HG03045 (cell line): ENCODE measurements at regions not wholly inside any gene's neighbourhood (a gene's known extent, or its start where the extent isn't known, plus 50 kb on each side); places are given as distances from the start of the nearest gene placed in this dataset.

Experiments used
- ATAC-seq: cut with Tn5 transposase; IDR thresholded peaks from one replicate; pipeline ENCODE4 v1.9.1; 2021; ENCODE audit warnings: mild to moderate bottlenecking, moderate library complexity; ENCODE audit not compliant: unreplicated experiment

DNA sequence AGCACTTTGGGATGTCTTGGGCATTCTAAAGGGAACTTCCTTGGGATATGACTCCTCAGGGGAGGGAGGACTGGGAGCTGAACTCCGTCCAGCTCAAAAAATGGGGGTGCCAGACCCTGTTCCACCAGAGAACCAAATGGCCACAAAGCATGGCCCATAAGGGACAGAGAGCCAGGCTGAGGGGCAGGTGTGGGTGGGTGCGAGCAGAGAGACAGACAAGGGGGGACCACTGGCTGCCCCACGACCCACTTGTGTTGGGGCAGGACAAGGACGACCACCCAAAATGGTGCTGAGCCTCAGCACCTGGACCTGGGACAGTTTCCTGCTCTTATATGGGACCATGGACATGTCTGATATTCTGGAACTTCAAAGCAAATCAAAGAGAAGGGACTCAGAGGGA, 148.2 kb upstream of the MLN start:
- no peak for ATAC-seq

DNA sequence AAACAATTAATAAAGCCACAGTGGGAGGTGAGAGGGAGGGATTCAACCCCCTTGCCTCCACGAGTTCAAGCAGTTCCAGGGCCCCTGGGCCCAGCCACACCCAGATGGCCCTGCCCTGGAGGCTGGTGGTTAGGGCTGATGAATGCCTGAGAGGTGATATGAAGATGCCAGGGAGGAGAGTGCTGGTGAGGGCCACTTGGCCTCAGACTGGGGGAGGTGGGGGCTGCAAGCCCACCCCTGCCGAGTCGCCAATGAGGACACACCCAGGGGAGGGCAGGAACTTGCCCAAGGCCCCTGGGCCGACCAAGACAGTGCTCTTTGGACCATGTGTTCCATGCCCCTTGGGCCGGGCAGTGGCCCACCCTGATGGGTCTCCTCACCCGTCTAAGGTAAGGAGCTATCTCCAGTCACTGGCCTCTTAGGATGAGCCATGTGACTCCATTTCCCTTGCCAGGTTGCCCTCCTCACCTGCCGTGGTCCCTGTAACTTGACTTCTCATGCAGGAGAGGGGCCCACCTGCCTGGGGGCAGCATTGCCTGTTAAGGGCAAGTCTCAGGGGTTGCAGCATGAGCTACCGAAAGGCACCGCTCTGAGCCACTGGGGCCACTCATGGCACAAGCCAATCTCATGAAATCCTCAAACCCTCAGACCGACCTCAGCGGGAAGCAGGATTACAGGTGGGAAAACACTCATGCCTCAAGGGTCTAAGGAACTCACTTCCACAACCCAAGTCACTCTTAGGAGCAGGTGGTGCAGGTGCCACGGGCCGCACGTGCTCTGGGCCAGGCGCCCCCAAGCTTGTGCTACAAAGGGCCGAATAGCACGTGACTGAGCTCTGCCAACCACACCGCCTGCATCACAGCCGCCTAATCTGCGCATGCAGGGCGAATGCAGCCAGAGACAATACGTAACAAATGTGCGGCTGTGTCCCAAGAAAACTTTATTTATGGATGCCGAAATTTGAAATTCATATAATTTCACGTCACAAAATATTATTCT, 147.4 kb upstream of the MLN start:
- no peak for ATAC-seq

DNA sequence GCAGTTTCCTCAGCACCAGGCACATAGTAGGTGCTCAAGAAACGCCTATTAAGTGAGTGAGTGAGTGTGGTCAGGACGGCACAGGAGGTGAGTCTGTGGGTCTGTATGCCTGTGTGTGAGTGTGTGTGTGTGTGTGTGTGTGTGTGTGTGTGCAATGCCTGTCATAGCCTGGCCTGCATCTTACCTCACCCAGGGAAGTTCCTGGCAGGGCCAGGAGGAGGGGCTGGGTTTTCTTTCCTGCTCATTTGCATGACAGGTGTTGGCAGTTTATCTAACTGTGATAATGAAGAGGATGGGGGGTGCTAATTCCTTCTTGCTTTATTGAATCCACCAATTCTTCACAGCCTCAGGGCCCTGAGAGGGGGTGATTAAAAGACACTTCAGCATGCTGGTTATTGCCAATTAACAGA, 146.7 kb upstream of the MLN start:
- no peak for ATAC-seq

DNA sequence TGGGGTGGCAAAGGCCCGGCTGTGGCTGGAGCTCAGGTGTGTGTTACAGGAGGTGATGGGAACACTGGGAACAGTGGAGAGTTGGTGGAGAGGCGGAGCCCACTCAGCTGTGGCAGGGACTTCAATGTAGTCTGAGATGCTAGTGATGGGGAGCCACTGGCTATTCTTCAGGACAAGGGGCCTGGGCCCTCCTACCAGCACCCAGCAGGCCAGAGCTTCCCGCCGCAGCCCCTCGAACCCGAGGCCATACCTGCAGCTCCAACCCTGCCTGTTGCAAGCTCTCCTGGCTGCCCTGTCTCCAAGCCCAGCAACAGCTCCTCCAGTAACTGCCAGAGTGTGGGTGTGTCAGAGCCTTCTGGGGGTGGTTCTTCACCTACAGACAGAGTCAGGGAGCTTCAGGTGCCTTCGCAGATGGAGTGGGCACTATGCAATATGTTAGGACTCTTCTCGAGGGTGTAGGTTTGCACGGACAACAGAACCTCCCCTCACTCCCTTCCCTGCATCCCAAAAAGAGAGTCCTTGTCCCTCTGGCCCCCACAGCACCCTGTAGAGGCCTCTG, 146.2 kb upstream of the MLN start:
- no peak for ATAC-seq

DNA sequence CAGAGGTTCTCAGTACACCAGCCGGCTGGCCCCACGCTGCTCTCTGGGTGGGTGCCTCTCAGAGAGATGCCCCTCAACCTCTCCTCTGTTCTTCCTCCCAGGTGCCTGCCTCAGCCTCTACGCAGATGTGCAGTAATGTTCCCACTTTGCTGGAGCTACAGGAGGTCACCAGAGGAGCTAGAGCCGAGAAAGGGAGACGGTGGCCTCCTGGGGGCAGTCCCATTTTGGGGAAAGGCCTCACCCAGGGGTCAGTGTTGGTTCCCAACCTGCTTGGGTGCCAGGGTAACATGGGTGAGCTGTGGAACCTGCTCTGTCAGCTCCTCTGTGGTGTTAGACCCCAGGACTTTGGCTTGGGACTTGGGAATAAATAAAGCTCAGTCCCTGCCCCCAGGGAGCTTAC, 145.3 kb upstream of the MLN start:
- ATAC-seq, result no peak

DNA sequence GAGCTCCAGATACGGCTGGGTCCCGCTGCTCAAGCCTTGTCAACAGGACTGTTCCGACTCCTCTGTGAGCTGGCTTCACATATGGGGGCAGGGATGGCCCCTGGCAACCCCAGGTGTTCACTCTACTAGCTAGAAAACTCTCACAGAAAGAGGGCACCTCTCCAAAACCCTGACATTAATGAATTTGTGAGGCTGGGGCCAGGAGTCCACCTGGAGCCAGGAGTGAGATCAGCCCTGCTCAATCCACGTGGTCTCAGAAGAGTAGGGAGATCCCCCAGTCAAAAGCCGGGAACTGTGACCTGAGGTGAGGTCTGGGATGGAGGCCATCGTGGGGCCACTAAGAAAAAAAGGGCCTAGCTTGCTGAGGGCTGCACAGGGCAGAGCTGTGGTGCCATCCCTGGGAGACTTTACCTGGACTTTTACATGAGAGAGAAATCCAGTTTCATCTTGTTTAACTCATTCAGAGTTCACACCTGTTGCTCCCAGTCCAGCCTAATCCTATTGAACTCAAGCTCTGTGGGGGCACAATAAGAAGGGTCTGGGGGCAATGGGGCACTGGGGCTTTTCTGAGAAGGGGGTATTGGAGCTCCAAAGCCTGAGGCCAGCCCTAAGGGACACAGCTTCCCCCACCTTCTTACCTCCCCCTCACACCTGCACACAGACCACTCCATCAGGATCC, 144.3 kb upstream of the MLN start:
- no peak for ATAC-seq

DNA sequence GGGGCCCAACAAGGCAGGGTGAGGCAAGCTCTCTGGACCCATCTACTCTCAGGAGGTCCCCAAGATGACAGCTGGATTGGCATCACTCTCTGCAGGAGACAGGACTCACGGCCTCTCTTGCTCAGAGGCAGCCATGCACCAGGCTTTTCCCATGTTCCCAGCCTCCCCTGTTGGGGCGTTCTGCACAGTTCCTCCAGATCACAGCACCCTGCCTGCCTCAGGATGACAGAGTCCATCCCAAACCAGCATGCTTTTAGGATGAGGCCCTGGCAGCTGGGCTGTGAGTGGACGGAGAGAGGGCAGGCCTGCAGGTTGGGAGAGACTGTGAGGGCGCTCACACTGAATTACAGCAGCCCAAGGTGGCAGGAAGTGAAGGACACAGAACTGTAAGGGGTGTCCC, 143.2 kb upstream of the MLN start:
- no peak for ATAC-seq

DNA sequence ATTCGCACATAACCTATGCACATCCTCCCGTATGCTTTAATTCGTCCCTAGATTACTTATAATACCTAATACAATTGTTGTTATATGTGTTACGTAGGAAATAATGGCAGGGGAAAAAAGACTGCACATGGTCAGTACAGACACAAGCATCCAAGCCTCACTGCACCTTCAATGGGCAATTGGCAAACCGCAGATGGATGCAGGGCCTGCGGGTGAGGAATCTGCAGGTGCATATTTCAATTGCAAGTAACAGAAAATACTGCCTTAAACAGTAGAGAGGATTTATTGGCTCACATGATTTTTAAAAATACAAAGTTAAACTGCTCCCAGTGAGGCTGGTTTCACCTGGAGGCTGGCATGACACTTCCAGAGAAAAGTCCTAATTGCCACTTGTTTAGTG, 142.1 kb upstream of the MLN start:
- no peak for ATAC-seq

DNA sequence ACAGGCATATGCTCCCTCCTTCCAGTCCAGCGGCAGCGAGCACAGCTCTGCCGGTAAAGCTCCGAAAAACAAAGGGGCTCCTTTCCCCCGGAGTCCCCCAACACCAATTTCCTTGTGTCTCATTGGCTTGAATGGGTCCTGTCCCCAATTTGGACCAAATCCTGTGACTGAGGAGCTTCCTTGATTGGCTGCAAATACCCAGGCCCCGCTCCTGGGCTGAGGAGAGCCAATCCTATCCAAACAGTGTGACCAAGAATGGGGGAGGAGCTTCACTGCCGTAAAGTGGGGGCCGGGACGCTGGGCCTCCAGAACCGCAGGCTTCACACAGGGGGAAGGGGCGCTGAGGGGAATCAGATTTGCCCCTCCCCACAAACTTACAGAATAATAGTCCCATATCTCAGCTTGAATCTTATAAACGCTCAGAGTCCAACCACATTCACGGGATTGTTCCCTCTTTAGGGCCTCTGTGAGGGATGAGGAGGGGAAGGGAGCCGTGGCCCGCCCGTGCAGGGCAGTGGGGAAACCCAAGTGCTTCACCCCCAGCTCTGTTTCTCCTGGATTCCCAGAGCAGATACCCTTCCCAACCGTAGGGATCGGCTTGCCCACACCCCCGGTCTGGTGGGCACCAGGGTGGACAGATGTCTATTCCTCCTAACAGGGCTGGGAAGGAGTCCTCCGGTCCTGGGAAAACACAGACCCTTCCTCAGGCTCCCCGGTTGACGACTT, 141.0 kb upstream of the MLN start:
- no peak for ATAC-seq

DNA sequence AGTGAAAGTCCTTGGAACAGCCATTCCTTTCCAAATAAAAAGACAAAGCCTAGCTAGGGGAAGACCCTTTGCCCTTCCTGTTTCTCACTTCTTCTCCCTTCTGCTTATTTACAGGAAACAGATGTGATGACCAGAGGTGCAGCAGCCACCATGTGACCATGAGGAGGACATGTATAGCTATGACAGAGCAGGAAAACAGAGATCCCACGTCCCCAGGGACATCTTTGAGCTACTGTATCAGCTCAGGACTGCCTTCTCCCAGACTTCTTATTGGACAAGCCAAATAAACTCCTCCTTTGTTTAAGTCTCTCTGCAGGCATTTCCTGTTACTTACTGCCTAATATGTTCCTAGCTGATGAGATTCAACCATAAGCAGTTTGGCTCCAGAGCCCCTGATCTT, 133.1 kb upstream of the MLN start:
- no peak for ATAC-seq

DNA sequence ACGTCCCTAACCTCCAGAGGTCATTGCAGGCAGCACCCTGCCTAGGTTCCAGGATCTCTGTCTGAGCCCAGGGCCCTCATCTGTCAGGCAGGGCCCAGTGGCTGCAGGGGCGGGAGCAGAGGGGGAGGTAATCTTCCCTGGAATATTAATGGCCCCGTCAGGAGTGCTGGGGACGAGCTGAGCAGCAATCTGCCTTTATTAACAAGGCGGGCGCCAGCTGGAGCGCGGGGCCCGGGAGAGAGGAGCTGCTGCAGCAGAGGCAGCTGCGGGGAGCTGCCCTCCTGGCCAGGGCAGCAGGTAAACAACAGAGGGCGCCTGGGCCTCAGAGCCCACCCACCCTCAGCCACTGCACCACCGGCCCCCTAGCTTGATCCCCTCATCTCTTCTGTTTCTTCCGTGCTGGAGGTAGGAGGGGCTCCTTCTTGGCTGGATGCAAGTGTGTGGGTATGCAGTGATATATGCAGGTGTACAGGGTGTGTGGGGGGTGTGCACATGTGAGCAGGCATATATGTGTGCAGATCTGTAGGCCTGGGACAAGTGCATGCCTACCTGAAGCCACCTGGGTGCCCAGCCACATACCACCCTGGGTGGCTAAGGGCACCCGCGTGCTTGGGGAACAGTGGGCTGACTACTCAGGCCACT, 131.8 kb upstream of the MLN start:
- ATAC-seq, result no peak

DNA sequence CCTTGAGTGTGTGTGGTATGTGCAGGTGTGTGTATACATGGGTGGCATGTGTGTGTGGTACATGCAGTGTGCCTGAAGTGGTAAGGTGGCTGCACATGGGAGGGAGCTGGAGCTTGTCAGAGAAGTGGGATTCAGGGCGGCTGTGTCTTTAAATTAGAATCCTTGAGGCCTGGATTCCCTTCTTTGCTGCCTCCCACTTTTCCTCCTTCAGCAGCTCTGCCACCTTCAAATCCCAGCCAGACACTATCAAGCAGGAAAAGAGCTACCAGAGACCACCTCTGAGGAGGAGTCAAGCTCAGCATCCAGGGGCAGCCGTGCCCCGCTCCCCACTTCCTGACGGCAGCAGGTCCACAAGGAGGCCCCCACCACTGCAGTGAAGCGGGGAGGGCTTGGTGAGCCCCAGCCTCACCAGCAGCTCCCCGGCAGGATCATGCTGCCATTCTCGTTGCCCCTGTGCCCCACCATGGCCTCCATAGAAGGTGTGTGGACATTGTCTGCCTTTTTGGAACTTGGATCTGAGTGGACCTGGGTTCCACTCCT, 131.0 kb upstream of the MLN start:
- no peak for ATAC-seq

DNA sequence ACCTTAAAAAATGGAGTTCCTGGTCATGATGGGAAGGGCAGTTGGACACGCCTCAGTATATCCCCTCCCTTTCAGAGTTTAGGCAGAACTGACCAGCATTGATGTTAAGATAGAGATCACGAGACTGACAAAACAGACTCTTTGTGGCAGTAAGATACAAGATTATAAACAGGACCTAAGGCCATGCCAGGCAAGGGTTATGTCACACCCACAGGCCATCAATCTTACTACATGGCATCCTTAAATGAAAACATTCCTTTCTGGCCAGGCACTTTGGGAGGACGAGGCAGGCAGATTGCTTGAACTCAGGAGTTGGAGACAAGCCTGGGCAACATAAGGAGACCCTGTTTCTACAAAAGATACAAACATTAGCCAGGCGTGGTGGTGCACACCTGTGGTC, 129.3 kb upstream of the MLN start:
- no peak for ATAC-seq

DNA sequence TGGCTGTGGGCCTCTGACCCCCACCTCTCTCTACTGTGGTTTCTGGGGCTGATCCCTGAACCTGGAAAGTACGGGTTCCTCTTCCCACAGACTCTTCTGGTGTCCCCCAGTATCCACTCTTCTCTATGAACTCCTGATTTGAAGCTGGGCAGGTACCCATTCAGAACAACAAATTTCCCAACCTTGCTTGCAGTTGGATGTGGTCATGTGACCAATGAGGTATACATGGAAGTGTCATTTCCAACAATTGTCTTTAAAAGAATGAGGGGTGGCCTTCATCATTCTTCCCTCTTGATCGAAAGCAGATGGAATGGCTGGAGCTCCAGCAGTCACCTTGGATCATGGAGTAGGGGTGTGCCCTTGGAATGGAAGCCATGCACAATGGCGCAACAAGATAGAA, 128.0 kb upstream of the MLN start:
- no peak for ATAC-seq

DNA sequence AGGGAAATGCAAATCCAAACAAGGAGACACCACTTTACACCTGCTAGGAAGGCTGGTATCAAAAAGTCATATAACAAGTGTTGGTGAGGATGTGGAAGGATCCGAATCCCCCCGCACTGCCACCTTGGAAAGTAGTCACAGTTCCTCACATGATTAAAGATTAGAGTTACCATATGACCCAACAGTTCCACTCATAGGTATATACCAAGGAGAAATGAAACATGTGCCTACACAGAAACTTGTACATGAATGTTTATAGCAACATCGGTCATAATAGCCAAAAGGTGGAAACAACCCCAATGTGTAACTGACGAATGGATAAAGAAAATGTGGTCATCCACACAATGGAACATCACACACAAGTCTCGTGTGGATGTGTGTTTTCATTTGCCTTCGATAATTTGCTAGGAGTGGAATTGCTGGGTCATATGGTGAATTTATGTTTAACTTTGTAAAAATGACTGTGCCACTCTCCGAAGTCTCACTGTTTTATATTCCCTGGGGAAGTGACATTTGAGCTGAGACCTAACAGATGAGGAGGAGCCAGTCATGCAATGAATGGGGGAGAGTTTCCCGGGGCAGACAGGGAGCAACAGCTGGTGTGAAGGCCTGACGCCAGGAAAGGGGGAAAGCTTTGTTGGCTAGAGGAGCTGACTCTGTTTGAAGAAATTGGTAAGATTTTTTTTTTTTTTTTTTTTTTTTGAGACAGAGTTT, 125.9 kb upstream of the MLN start:
- no peak for ATAC-seq

DNA sequence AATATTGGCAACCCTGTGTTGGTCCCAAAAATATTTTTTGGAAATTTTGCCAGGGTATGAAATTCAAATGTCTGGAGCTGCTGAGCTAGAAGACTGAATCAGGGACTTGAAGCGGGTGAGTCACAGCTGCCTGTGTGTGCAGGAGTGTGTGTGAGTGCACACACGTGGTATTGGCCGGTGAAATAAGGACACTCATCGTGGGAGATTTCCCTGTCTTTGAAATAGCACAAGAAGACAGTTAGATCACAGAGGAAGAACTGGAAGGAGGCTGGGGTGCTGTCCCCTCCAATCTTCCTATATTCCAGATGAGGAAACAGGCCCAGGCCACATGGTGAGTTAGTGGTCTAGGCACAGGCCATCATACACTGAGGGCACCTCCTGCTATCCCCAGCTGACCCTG, 123.8 kb upstream of the MLN start:
- ATAC-seq, result no peak

DNA sequence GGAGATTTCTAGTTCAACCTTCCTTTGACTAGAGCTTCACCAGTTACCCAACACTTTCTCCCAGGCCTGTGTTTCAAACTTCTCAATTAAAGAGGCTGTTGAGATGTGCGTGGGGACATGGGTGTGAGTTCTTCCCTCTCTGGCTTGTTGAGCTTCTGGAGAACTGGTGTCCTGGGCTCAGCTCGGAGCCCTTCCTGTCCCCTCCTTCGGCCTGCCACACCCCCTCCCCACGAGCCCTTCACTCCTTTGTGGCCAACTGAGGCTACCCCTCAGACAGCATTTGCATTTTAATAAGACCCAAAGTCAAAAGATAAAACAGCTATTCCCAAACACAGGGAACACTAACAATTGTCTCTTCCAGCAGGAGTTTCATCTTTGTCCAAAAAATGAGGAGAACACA, 123.3 kb upstream of the MLN start:
- no peak for ATAC-seq

DNA sequence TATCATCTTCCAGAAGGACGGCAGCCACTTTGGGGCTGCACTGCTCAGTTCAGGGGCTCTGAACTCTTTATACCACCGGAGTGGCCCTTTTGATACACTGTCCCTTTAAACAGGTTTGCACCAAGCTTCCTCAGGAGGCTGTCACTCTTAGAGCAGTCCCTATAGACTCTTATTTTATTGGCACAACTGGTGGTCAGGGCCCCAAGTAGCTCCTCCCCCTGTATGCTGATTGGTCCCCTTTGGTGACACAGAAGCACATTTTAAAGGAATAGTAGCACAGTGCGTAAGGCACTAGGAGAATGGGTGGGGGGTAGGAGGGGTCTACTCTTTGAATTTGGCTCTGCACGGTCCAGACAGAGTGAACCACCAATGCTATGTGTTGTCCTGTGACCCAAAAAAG, 122.6 kb upstream of the MLN start:
- ATAC-seq, result no peak

DNA sequence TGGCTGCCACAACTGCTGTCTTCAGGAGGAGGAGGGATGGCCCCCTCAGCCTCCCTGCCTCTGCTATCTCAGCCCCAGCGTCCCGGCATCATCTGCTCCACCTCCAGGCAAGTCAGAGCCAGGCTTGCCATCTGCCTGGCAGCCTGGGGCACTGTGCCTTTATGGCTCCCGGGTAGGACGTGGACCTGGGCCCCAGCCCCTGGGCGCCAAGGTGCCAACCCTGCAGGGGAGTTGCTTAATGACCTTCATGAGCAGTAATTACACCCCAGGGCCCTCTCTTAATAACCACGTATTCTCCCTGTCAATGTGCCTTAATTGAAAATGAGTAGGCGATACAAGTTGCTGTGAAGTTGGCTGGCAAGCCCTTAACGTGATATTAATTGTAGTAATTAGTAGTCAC, 122.1 kb upstream of the MLN start:
- no peak for ATAC-seq

DNA sequence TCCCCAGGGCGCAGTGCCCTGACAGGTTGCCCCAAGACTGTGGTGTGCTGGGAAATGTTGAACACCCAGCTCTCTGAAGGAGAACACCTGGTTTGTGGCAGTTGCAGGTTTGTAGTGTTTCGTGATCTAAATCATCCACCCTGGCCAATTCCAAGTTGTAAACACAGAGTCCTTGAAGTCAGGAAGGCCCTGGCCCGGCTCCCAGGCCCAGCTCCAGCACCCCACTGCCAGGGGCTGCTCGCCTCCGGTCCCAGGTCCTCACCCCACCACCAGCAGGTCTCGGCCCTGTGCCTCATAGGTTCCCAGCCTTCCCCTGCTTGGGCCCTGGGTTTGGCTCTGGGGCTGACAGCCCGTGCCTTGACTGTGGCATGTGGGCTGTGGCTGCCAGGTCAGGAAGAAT, 121.4 kb upstream of the MLN start:
- ATAC-seq, result no peak
